Stimulated activated CD4-positive, alpha-beta T cell treated with anti-CD3 and anti-CD28 coated beads, Interleukin-12 subunit alpha, Interleukin-12 subunit beta, amount 100 ng/mL, for 4 hours (primary cell): ENCODE measurements at regions not wholly inside any gene's neighbourhood (a gene's known extent, or its start where the extent isn't known, plus 50 kb on each side); places are given as distances from the start of the nearest gene placed in this dataset.
"Not testable (repeated sequence)": the region's sequence is repeated elsewhere in the genome, so short reads cannot be mapped to it uniquely, and the experiment has no call there.

Source experiments
- DNase-seq: peaks from one replicate; pipeline ENCODE4 v3.0.0-alpha.2; 2020

DNA sequence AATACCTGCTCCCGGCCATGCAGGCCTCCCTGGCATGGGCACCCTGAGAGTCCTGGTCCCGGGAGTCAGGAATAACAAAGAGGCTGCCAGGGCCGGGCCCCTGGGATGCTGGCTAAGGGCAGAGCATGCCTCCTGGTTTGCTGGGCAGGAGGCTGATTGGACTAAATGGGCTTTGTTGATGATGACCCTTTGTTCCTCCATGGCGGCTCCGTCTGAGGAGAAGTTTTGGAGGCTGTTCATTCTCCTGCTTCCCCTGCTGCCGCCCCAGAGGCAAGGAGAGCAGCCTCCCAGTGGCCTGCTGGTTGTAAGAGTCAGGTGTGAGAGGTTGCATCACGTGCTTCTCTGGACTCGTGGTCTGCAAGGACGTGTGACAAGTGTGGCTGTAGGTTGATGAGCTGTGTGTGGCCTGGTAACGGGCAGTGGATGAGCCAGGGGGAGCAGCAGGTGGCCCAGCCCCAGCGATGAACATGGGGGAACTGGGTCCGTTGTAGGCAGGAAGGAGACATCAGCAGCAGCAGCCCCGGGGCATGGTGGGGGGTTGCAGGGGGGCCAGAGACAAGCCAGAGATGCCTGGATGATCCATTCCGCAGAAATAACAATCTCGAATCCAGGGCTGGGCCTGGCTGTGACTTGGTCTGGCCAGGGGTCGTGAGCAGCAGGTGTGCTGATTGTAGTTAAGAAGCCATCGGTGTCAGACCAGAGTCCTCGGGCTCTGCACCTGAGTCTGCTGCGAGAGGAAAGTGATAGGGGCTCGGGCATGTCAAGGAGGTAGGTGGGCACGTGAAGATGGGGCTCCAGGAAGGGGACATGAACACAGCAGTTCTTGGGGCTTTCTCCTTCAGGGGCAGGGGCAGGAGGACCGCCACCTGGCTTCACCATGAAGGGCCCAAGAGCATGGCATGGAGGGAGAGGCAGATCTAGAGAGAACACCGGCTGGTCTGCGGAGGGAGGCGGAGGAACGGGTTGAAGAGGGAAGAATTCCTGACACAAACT is 101.4 kb downstream of the TNFRSF13B start:
- DNase-seq, result no peak

DNA sequence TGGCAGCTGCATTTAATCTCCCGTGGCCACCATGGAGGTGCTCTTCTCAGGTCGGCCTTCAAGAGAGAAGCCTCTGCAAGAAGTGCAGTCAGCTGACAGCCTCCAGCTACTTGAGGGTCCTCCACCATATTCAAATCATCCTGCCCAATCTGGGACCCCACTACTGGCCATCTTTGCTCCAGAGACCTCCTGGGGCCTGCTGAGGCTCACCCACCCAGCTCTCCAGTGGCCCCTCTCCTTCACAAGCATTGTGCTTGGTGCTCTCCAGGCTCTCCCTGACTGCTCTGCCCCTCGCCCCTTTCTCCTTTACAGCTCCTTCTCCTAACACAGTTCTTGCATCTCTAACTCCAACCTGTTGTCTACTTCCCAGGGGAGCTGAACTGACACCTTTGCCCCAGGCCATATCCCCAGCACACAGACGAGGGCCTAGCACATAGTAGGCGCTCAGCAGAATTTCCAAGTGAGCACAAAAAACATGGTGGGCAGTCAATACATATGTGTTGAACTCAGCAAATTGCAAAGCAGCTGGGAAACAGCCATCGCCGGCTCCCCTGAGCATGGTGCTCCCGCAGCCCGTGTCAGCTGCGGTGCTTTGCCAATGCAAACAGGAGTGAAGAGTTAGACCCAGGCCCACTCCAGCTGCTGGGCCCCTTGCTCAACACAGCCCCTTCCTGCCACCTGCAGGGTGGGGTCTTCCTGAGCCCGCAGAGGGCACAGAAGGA is 102.2 kb downstream of the TNFRSF13B start:
- not testable (repeated sequence) for DNase-seq

DNA sequence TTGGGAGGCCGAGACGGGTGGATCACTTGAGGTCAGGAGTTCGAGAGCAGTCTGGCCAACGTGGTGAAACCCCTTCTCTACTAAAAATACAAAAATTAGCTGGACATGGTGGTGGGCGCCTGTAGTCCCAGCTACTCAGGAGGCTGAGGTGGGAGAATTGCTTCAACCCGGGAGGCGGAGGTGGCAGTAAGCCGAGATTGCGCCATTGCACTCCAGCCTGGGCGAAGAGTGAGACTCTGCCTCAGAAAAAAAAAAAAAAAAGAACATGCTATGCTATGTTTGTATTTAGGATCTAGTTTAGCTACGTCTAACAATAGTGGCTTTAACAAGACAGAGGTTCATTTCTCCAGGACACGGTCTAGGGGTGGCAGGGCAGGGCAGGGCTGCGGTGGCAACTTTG is 103.3 kb downstream of the TNFRSF13B start:
- not testable (repeated sequence) for DNase-seq

DNA sequence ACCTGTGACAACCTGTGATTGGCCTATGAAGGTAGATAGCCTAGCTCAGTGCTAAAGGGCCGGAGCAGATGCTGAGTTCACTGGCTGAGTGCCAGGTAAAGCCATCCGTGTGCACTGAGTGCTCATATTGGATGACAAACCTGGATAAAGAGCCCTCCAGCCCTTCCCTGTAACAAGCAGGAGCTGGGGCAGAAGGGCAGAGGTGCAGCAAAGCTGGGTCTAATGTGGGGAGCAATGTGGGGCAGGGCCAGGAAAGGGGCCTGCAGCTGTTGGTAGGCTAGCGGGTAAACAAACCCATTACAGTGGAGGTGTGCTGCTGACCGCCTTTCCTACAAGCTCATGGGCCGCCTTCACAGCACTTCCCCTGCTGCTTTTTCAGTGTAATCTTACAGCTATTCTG is 104.4 kb downstream of the TNFRSF13B start:
- DNase-seq, result not testable (repeated sequence)

DNA sequence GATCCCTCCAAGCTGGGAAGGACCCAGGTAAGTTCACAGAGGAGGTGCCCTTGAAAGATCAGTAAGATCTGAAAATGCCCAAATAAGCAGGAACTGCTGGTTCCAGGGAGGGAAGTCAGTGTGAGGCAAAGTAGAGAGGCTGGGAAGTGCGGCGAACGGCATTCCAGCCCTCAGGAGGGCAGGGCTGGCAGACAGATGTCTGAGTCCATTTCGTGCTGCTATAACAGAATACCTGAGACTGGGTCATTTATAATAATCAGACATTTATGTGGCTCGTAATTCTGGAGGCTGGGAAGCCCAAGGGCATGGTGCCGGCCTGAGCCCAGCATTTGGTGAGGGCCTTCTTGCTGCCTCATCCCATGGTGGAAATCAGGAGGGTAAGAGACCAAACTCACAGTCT is 105.1 kb downstream of the TNFRSF13B start:
- not testable (repeated sequence) for DNase-seq

DNA sequence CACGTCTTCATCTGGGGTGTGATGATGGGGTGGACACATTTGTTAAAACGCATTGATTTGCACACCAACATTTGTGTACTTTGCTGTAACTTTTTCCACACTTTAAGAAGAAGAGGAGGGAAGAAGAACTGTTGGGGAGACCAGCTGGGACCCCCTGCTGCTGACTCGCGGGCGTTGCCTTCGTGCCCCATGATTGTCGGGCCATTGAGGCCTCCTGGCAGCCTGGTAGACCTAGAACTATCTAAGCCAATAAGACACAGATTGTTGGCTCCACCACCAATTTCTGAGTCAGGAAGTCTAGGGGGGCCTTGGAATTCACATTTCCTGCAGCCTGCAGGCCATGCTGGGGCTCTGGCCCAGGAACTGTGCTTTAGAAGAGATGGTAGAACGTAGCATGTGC is 105.5 kb downstream of the TNFRSF13B start:
- no peak for DNase-seq

DNA sequence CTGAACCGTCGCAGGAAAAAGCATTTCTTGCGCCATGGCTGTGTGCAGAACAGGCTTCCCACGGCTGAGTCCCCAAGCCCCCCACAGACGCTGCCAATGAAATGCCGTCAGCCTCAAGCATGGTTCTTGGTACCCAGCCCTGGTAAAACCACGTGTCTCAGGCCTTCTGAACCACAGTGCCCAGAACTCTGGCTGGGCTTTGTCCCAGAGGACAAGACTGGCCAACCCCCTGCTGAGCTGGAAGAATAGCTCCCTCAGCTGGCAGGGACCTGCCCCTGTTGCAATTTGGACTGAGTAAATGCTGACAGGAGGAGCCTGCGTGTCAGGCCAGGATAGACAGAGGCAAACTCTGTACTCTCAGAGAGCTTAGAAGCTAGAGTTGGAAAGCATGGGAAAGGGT is 106.2 kb downstream of the TNFRSF13B start:
- DNase-seq, result not testable (repeated sequence)

DNA sequence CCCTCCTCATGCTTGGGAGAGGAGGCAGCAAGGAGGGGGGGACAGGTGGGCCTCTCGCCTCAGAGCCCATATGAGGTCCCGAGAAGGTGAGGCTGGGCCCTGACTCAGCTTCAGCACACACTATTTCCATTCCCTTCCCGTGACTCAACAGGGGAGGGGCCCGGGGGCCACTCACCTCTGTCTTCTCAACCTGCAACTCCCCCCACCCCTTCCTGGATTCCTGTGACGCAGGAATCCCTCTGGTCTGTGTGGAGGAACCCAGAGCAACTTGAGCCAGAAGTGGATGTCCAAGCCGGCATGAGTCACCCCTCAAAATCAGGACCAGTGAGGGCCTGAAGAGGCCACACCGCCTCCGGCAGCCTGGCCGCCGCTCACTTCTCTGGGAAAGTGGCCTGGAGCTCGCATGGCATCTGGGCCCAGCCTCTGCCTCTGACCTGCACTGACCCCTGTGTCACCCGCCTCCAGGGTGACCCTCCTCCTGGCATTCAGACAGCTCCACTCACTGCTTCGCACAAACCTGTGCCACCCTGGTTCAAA is 106.8 kb downstream of the TNFRSF13B start:
- DNase-seq, result not testable (repeated sequence)

DNA sequence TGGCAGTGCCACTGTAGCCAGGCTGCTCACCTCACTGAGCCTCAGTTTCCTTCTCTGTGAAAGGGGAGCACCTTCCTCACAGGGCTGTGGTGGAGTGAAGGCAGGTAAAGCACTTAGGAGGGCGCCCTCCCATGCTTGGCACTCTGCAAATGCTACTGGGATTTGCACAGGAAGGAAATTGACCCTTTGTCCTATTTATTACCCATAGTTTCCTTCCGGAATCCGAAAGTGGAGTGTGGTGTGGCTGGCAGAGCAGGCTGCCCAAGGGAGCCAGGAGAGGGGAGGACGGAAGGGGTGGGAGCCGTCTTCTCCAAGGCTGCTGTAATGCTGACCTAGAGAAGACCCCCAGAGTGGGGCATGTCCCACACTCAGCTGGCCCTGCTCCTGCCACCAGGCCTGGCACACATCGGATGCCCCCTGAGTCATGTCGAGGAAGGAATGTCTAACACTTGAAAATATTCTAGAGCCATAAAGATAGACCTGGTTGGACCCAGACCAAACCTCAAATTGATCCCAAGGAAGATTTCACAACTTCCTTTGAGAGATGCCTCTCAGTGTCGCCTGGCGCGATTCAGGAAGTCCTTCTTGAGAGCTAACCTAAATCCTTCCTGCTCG is 107.3 kb downstream of the TNFRSF13B start:
- not testable (repeated sequence) for DNase-seq

DNA sequence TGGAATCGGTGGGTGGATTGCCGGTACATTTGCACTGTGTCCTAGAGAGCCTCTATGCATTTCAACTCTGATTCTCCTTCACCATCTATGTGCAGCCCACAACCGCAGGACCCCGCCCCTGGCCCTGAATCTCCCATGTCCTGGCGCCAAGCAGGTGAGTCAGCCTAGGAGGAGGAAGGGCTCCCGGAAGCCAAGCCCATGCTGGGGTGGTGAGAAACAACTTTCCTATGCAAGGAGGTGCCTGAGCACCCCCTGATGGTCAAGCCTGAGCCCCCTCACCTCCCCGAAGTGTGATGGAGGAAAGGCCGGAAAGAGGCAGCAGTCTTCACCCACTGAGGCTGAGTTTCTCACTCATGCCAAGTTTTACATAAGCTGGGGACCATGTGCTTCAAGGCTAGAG is 110.8 kb downstream of the TNFRSF13B start:
- DNase-seq, result not testable (repeated sequence)

DNA sequence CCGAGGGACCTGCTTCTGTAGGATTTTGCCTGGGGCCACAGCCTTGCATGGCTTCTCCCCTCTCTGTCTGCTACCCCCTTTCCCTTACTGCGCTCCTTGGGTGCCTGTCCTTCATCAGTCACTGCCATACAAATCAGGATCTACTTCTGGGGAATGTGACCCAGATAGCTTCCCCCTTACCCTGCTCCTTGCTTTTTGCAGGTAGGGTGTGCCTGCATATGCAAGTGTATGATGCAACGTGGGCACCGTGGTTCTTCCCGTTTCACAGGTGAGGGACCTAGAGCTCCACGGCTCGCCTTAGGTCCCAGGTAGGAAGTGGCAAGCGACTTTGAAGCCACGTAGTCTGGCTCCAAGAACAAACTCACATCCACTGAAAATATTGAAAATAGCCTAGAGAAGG is 111.5 kb downstream of the TNFRSF13B start:
- DNase-seq, result not testable (repeated sequence)

DNA sequence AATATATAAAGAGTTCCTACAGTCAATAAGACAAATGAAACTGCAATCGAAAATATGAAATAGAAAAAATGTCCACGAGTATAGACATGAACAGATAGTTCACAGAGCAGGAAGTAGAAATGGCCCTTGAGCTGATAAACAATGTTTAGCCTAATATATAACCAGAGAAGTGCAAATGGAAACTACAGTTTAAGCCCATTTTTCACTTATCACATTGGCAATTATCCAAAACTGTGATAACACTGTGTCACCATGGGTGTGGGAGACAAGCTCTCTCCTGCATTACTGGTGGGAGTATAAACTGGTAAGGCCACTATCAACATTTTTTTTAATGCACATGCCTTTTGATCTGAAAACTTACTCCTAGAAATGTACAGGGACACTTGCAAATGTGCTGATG is 112.4 kb downstream of the TNFRSF13B start:
- DNase-seq, result not testable (repeated sequence)

DNA sequence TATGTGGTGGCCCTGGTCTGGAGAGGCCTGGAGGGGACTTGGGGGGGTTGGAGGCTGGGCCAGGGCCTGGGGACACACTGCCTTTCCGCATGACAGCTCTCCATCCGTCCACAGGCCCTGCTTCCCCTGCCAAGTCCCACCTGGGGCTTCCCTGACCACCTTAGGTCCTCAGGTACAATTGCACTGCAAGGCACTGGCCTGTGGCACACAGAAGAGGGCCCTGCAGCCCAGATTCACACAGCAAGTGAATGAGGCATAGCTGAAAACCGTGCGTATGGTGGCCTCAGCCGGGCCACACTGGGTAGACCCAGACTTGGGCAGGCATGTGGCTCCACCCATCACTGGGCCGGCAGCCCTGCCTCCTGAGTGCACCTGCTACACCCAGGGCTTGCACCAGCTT is 114.2 kb downstream of the TNFRSF13B start:
- DNase-seq, result not testable (repeated sequence)

DNA sequence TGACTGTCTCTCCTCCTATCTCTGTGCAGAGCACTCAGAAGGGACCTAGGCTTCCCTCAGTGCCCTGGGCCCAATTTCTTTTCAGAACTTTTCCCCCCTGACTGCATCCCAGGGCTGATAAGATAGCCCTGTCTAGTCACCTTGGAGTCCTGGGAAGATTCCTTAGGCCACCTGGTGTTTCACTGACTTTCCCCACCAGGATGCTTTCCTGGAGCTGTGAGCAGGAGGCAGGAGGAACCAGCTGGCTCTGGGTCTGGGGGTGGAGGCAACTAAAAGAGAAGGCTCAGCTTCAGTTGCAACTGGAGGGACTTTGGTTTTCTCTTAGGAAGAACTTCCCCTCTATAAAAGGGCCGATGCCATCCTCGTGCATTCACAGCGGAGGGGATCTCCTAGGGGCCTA is 115.1 kb downstream of the TNFRSF13B start:
- DNase-seq, result not testable (repeated sequence)

DNA sequence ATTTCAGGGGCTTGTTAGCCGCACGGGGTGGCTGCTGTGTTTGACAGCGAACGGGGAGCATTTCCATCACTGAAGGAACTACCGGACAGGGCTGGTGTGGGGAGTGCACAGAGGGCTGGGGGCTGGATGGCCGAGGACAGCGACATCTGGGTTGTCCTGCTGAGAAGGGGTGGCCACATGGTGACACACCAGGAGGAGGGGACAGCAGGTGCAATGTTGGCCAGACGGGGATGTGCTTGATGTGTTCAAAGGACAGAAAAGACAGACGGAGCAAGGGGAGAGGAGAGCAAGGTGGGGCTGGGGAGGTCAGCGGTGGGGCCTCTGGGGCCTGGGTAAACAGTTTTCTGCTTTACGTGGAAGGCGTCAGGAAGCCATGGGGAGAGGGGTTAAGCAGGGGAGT is 115.7 kb downstream of the TNFRSF13B start:
- DNase-seq, result not testable (repeated sequence)

DNA sequence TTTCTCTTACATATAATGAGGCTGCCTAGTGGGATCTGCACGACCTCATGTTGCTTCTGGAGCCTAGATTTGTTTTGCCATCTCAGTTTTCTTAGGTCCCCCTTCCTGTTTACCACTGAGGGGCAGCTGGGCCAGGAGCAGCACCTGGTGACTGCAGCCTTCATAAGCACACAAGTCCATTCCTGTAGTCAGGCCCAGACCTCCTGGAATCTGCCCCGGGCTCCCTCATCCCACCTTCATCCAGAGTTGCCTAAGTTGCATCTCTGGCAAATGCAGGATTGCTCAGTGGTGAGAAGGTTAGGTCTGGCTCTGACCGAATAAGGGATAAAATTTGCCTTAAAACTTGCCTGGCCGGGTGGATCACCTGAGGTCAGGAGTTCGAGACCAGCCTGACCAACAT is 117.3 kb downstream of the TNFRSF13B start:
- DNase-seq, result not testable (repeated sequence)

DNA sequence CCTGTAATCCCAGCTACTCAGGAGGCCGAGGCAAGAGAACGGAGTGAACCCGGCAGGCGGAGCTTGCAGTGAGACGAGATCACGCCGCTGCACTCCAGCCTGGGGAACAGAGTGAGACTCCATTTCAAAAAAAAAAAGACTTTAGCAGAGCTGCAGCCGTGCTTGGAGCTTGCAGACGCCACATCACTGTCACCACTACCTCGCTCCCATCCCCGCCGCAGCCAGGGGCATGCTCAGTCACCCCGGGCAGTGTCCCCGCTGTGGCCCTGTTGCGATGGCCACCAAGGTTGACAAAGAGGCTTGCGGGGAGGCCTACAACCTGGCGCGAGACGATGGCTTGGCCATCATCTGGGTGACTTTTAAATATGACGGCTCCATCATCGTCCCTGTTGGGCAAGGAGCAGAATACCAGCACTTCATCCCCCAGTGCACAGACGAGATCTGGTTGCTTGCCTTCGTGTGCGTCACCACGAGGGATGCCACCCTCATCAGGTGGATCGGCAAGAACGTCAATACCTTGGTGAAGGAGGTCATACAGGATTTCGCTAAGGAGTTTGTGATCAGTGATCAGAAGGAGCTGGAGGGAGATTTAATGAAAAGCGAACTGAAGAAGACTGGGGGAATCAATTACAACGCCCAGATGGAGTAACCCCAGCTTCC is 118.1 kb downstream of the TNFRSF13B start:
- DNase-seq, result no peak

DNA sequence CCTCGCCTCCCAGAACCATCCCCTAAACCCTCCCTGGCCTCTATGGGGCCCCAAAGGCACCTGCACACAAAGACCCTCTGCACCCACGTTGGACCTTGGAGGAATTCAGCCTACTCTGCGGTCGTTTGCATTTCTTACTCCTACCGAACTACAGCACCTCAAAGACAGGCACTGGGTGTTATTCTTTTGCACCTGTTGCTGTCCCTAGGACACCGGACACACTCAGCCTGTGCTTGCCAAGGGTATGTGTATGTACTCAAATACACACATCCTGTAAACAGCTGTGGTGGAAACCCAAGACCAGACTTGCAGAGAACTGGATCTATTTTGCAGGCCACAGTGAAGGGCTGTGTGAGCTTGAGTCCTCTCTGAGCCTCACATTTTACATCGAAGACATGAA is 122.1 kb downstream of the TNFRSF13B start:
- DNase-seq, result not testable (repeated sequence)

DNA sequence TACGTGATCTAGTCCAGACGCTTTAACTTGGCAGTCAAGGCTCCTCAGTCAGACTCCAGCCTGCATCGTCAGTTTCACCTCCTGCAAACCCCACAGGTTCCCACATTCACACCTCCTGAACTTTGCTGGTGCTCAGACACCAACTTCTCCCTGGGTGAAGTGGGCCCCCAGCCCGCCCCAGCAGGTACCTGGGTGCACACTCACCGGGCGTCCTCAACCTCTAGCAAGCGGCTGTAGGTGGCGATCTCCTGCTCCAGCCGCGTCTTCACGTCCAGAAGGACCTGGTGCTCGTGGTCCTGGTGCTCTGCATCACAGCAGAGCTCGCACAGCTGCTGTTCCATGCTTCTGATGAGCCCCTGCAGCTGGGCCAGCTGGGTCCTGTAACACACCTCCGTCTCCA is 122.9 kb downstream of the TNFRSF13B start:
- not testable (repeated sequence) for DNase-seq

DNA sequence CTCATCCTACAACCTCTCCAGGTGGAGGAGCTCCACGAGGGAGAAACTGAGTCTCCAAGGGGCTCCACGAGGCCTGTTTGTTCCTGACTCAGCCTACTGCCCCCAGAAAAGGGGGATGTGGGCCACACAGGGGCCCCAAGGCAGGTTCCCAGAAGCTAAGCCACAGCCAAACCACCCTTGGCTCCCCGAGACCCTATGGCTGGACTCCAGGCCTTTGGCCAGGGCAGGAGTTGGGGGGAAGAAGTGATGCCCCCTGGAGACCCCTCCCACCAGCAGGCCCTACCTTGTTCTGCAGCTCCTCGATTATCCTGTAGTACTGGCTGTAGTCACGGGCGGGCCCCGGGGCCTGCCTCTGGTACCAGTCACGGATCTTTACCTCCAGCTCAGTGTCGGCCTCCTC is 126.8 kb downstream of the TNFRSF13B start:
- DNase-seq, result not testable (repeated sequence)

DNA sequence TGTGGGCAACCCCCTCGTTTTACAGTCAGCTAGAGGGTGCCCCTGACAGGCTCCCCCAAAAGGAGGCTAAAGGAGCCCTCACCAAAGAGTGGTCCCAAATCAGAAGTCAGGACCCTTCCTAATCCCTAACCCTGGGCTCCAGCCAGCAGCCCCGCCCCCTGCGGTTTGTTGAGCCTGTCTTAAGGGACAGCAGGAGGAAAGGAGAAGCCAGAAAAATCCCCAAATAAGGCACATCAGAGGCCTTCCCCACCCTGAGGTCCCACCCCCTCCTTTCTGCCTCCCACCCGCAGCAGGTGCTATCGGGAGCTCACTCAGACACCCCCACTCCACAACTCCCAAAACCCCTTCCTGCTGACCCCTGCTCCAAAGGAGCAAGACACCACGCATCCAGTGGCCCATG is 127.2 kb downstream of the TNFRSF13B start:
- not testable (repeated sequence) for DNase-seq

DNA sequence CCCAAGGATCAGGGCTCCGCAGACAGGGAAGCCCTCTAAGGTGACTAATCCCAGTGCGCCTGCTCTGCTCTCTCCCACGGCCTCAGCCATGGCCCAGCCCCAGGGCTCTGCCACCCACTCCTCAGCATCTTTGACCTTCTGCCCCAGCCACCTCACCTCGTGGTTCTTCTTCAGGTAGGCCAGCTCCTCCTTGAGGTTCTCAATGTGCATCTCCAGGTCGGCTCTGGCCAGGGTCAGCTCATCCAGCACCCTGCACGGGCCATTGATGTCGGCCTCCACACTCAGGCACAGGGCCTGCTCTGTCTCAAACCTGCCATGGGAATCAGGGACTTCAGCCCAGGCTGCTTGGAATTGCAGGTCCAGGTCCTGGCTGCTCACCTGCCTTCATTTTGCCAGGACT is 128.4 kb downstream of the TNFRSF13B start:
- not testable (repeated sequence) for DNase-seq
